ENCODE measurements at regions not wholly inside any gene's neighbourhood (a gene's known extent, or its start where the extent isn't known, plus 50 kb on each side); places are given as distances from the start of the nearest gene placed in this dataset.
"Not testable (repeated sequence)": the region's sequence is repeated elsewhere in the genome, so short reads cannot be mapped to it uniquely, and the experiment has no call there.

- intact Hi-C loops (cut with DNase I) = no loop called here
- DNase-seq (ENCODE audit: low spot score) = no peak
Observed at GRCh38 chr11:34719303-34719848, 98.5 kb downstream of the EHF start.

- intact Hi-C loops (cut with DNase I); DNase-seq (ENCODE audit: low spot score): not testable (repeated sequence)
Observed at GRCh38 chr11:34713631-34714030, 92.7 kb downstream of the EHF start.
